ENCODE measurements at regions not wholly inside any gene's neighbourhood (a gene's known extent, or its start where the extent isn't known, plus 50 kb on each side); places are given as distances from the start of the nearest gene placed in this dataset.
"Not testable (repeated sequence)": the region's sequence is repeated elsewhere in the genome, so short reads cannot be mapped to it uniquely, and the experiment has no call there.

DNA sequence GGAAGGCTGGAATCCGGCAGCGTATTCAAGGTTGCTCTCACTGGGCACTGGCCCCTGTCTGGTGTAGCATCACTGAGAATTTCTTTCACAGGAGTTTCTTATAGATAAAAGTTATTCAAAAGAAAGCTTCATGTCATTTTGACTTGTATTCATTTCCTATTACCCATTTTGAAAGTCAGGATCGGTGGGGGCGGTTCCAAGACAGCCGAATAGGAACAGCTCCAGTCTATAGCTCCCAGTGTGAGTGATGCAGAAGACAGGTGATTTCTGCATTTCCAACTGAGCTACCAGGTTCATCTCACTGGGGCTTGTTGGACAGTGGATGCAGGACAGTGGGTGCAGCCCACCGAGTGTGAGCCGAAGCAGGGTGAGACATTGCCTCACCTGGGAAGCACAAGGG is 51.5 kb upstream of the CDC42EP3 start:
- not testable (repeated sequence) for DNase-seq (ENCODE audit: low spot score)

DNA sequence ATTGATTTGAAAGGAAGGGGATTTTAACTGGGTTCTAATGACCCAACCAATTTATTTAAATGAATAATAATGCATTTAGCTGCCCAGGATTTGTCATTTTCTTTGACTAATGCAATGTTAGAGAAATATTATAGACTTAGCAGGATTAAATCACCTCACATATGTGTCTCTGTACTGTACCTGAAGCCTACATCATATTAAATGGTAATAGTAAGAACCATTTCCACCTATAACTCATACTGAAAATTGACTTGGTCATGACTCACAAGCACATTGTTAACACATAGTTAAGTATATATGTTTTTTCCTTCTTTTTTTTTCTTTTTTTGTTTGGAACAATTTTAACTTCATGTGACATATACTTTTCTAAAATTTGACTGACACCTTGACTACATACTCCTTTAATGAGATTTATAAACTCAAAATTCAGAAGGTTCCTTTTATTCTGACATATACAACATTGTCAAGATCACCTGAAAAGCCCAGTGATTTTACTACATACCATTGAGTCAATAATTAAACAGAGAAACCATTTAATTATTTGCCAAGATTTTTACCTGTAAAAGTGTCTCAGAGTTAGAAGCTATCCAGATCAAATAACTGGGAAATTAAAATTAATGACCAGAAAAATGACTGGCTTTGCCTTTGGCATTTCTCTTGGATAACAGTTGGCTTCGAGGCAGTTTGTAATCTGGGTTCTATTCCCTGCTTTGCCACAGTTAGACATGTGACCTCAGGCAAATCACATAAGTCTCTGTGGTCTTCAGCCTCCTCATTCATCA is 58.8 kb upstream of the CDC42EP3 start:
- DNase-seq (ENCODE audit: low spot score) = no peak

DNA sequence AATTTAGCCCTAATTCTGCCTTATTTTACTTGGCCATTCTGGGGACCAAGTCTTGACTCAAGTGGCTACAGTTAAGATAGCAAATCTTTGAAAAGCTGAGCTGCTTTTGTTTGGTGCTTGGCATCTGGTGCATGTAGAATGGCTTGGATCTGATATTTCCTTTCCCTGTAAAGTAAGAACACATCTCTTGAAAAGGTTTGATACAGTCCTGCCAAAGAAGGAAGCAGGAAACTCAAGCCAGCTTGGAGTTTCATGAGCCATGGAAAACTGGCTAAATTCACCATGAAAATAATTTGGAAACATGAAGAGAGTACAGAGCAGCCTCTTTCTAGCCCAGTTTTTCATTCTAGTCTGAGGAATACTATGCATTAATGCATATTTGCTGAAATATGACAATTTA is 61.0 kb upstream of the CDC42EP3 start:
- not testable (repeated sequence) for DNase-seq (ENCODE audit: low spot score)

DNA sequence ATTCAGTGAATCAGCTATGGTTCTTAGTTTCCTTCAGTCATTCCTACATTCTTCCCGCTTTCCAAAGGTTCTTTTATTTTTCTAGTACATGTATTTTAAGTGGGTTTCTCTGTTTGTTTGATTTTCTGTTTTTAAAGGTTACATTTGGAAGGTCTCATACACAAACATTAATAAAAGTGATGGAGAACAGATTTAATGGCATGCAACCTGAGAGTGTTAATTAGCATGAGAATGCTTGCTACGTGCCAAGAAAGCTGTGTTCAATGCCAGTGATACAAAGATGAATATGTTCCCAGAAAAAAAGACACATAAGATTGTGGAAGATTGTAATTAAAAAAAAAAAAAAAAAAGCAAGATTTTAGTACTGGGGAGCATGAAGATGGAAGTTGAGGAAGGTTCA is 61.8 kb upstream of the CDC42EP3 start:
- DNase-seq (ENCODE audit: low spot score) = no peak

DNA sequence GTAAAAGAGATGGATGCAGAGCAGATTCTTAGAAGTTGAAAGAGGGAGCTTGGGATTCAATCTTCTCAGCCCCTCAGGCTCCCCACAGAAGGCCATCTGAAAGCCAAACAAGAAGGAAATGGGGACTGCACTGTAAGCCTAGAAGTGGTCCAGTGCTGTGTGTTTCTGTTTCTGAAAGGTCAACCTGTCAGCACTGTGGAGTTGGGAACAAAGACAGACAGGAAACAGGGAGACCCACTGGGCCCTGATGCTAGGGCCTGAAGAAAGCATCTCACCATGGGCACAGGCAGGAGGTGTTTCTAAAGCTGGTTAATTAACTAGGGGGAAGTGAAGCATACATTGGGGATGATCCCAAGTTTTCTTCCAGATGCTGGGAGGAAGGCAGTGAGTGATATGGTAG is 62.5 kb upstream of the CDC42EP3 start:
- DNase-seq (ENCODE audit: low spot score) = not testable (repeated sequence)

DNA sequence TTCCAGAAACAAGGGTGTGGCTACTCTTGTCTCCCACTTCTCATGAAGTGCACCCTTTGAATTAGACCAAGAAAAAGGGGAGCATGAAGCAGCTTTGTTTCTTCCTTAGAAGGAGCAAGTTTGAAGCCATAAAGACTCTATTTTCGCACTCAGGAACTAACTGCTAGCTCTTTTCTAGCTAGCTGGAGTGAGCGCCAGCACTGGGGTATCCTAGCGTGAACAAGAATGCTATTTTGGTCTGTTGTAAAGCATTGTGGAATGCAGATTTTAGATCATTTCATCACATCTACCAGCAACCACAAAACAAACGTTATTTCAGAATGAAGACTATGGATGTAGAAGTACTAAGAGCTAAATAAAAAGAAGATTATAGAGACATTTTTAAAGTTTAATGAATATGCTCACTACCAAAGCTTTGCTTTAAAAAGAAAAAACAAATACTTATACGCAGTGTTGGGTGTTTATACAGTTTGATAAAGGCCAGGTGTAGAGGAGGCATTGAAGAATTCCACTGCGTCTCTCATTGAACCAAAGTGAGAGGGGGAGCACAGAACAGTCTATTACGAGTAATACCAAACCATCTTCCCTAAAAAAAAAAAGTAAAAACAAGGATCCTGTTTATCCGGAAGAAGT is 63.6 kb upstream of the CDC42EP3 start:
- DNase-seq (ENCODE audit: low spot score) = not testable (repeated sequence)

DNA sequence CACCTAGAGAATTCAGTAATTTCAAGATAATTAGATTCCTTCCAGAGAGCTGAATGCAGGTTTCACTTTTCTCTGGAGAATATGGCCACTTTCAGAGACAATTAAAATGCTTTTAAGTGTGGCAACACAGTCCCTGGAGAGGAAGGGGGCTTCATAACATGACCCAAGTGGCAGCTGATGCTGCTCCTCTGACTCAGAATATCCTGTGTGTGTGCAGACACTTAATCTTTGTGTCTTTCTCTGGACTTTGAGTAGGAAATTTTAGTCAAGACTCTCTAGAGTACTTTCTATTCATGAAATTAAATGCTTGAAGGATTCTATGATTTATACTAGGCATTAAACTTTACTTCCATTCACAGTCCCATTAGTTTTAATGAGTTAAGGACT is 64.1 kb upstream of the CDC42EP3 start:
- peak; percentile 78 for DNase-seq (ENCODE audit: low spot score)

DNA sequence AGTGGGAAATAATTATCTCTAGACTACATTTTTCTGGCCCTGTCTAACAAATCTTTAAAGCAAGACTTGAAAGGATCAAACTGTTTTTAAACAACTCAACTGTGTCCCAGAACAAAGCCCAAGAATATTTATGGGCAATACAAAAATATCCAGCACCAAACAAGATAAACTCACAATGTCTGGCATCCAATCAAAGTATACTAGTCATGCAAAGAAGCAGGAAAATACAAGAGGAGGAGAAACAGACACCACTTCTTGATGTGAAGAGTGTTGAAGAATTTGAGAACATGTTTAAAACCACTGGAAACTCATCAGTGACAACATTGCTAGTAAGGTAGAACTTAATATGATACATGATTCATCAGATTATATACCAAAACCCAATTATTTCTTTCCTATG is 66.1 kb upstream of the CDC42EP3 start:
- DNase-seq (ENCODE audit: low spot score) = no peak

DNA sequence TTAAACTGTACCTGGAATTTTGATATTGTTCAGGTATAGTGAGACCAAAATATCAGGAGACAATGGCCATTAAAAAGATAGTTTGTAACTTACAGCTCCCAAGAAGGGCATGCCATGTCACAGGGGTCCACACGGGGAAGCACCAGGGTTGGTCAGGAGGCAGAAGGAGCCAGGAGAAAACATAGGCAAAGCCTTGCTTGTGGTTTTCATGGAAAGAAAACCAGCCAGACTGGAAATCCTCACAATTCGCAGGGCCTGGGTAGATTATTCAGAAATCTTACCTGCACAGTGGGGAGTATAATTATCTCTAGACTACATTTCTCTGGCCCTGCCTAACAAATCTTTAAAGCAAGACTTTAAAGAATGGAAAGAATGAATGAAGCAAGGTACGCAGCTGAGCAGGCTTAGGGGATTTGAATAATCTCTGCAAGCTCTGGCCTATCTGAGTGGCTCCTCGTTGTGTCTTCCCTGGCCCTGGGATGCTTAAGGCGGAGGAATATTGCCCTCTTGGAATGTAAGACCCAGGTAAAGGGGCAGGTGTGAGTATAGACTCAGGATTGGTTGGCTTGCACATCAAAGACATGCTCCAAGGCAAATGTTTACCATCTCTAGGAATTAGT is 66.9 kb upstream of the CDC42EP3 start:
- DNase-seq (ENCODE audit: low spot score) = no peak

DNA sequence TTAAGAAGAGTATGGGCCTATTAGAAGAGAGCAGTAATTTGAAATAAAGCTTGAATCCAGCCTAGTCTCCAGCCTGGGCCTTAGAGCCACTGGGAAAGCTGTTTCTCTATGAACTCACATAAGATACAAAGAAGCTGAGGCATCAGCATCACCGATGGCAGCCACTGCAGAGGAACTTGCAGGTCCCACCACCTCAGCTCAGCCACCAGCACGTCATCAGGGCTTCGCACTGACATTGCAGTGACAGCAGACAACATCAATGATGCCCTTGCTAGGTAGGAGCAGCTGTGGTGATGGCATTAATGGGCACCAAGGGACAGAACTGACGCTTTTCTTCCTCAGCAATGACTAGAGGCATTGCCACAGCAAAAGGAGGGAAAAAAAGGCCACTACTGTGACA is 67.7 kb upstream of the CDC42EP3 start:
- no peak for DNase-seq (ENCODE audit: low spot score)

DNA sequence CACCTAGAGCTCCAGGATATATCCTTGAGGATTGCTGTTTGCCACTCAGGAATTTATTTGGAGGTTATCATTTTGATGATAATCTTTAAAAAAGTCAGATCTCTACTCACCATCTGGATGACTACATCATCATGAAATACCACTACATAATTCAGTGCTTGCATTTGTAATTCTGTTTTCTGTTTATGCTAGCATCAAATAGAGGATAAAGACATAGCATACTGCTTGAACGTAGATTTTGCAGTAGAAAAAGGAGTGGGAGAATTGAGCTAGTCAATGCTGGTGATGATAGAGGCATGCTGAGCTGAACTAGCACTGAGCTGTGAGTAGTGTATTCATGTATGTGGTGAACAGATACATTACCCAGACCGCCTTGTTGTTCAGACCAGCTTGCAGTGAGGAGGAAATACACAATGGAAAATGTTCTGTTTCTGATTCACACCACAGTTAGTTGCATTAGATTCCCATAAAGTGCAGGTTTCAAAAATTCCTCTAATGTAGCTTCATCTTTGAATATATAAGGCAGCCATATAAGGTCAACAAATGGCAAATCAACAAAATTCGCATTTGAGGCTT is 68.8 kb upstream of the CDC42EP3 start:
- DNase-seq (ENCODE audit: low spot score) = no peak

DNA sequence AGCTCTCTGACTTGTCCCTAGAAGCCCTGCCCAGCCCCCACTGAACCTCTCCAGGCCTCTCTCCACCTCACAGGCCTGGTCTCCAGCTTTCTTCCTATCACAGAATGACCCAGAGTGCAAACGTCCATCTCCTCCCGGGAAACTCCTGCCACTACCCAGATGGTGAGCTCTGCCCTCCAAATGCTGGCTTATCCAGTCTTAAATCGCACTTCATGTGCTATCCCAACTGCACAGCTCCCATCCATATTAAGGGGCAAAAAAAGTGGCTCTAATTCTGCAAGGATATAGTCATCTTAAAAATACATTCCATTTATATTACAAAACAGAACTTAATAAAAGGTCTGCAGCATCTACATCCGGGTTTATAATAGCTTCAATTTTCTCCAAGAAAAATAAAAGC is 70.8 kb upstream of the CDC42EP3 start:
- no peak for DNase-seq (ENCODE audit: low spot score)

DNA sequence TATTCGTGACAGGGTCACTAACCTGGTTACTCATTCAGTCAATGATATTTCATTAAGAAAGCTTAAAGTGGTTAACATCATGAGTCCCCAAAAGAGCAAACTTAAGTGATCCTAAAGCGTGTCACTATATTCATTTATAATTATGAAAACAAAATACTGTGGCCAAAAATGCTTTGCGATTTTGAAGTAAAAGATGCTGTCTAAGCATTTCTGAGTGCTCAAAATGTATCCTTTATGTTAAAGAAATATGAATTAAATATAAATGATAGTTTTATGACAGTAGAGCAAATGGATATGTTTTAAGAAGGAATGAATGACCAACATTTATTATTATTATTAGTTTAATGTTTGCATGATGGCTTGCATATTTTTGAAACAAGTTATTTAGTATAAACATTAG is 72.6 kb upstream of the CDC42EP3 start:
- DNase-seq (ENCODE audit: low spot score) = no peak

DNA sequence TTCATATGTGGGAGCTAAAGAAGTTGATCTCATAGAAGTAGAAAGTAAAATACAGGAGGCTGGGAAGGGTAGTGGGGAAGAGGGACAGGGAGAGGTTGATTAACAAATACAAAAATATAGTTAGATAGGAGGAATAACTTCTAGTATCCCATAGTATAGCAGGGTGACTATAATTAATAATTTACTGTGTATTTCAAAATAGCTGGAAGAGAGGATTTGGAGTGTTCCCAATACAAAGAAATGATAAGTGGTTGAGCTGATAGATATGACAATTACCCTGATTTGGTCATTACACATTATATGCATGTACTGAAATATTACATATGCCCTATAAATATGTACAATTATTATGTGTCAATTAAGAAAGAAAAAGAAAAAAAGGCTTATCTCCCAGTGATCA is 73.5 kb upstream of the CDC42EP3 start:
- DNase-seq (ENCODE audit: low spot score) = not testable (repeated sequence)

DNA sequence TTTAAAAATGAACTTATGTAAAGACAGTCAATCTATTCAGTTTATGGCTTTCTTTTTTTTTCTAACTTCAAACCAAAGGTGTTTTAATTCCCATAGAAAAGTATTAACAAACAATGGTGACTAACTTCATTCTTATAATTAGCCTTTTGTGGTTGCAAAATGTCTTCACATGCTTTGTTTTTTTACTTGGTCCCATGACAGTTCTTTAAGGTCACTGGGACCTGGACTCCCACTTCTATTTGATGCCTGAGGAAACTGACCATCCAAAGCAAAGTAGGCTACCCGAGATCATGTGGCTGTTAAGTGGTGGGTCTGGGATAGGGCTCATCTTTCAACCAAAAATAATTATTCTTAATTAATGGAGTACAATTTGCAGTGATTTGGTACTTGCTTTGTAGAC is 74.6 kb upstream of the CDC42EP3 start:
- DNase-seq (ENCODE audit: low spot score) = not testable (repeated sequence)

DNA sequence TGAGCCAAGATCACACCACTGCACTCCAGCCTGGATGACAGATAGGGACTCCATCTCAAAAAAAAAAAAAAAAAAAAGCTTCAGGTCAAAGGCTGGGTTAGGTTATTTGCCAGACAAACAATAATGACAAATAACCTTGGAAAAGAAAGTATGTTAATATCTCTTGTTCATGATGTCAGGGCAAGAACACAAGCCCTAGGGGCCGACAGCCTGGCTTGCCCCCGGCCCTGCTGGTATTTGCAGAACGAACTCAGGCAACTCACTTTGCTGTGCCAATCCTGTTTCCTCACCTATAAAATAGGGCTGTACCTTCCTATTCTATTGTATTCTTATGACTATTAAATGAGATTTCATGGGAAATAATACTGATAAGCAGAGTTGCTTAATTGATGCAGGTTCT is 75.4 kb upstream of the CDC42EP3 start:
- no peak for DNase-seq (ENCODE audit: low spot score)

DNA sequence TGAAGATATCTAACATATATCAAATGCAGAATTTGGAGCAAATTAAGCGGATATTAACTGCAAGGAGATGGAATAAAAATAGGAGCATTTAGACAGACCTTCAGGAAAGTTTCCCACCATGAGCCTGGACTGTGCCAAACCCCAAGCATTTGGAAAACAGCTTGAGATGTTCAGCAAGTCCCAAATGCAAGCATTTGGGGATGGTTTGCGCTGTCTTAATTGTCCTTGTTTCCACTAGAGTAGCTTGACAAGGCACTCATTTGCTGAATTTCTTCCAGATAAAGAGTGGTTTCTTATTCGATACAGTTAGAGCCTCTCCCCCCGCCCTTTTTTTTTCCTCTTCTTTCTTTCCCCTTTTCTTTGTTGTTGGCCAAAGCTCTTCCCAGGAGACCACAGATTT is 77.1 kb upstream of the CDC42EP3 start:
- no peak for DNase-seq (ENCODE audit: low spot score)

DNA sequence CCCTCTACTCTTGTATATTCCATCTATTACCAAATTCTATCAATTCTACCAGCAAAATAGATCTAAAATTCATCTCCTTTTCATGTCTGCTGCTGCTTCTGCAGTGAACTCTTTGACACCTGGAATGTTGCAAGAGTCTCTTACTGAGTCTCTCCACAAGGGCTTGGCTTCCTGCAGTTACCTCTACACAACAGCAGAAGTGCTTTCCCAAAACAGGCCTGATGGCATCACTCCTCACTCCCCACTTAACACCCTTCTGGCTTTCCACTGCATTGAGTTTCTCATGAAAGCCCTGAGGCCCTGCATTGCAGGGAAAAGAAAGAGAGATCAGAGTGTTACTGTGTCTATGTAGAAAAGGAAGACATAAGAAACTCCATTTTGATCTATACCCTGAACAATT is 78.8 kb upstream of the CDC42EP3 start:
- not testable (repeated sequence) for DNase-seq (ENCODE audit: low spot score)

DNA sequence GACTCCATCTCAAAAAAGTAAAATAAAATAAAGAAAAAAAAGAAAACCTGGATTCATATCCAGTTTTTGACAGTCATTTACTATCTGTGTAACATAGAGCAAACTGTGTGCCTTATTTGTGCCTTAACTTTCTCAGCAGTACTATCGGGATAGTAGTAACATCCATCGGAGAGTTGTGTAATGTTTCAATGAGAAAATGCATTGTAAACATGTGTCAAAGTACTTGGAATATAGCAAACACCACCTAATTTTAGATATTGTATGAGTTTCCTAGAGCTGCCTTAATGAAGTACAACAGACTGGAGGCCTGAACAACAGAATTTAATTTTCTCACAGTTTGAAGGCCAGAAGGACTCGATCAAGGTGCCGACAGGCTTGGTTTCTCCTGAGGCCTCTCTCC is 81.3 kb upstream of the CDC42EP3 start:
- DNase-seq (ENCODE audit: low spot score) = no peak

DNA sequence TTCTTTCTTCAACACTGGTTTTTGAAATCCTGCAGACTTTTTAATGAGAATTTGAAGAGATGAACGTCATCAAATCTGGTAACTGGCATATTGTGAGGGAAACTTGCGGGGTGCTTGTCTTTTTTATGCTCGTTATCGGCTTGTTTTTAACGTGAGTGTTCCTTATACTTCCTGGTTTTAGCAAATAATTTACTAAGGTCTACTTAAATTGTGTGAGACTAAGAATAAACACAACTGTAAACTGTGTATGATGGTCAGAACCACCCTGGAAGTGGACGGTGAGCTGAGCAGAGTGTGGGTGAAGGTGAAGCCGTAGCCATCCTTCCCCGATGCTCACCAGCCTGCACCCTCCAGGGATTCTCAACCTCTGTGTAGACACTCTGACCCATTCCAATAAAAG is 82.3 kb upstream of the CDC42EP3 start:
- DNase-seq (ENCODE audit: low spot score) = no peak

DNA sequence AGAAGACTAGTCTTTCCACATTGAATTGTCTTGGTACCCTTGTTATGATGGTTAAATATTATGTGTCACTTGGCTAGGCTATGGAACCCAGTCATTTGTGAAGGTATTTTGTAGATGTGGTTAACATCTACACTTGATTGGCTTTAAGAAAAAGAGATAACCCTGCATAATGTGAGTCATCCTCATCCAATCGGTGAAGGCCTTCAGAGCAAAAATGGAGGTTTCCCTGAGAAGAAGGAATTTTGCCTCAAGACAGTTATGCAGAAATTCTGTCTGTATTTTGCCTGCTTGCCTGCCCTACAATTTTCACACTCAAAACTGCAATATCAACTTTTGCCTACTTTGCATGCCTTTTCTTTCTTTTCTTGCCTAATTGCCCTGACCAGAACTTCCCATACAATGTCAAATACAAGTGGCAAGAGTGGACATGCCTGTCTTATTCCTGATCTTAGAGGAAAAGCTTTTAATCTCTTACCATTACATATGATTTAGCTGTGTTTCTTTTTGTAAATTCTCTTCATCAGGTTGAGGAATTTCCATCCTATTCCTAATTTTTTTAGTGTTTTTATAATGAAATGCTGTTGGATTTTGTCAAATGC is 84.6 kb upstream of the CDC42EP3 start:
- not testable (repeated sequence) for DNase-seq (ENCODE audit: low spot score)

DNA sequence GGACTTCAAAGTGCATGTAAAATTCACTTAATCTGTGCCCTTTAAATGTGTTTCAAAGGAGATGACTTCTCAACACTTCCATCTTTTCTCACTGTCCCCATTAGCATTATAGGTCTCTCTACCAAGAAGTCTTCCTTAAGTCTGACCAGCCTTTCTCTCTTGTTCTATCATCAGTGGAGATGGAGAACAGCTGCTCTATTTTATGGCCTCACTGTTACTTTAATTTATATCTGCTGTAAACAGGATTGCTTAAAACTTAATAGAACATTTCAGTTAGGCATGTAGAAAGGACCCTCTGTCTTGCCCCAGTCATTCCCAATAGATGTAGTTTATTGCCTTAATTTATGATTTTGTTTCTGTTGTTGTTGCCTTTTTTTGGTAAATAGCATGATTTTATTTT is 86.0 kb upstream of the CDC42EP3 start:
- DNase-seq (ENCODE audit: low spot score) = not testable (repeated sequence)

Data from SK-N-DZ (cell line).